Epithelial cell of proximal tubule (primary cell): ENCODE measurements at regions not wholly inside any gene's neighbourhood (a gene's known extent, or its start where the extent isn't known, plus 50 kb on each side); places are given as distances from the start of the nearest gene placed in this dataset.

Experiments used
- DNase-seq: peaks from one replicate; pipeline ENCODE4 v3.0.0-alpha.2; 2011; ENCODE audit warnings: low read depth
- H3K4me3 ChIP-seq: 2 replicates; pipeline ENCODE4 v1.5.1; 2011; ENCODE audit warnings: low read depth, mild to moderate bottlenecking, low read length
- TF ChIP-seq, protein P1 (sequence below): conservative IDR thresholded peaks from 2 replicates; pipeline ENCODE4 v1.5.1; 2012; ENCODE audit warnings: low read depth, mild to moderate bottlenecking, low read length

DNA sequence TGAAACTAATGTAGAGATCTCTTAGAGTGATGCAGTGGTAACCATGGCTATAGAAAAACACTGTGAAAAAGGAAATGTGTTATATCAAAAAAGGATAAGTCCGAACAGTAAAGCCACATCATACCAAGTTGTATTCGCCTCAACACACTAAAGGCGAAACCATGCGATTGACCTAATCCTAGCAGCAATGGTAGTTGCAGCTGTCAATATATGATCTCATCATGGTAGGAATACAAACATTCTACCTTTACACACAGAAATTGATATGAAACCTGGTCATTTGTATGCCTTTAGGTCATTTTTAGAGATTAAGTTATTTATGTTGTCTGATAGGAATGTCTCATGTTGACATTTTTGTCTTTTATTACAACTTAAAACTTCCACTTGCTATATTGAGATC, 271.9 kb downstream of the SLITRK6 start:
- no peak for DNase-seq
- no peak overlapping the region for H3K4me3 ChIP-seq
- TF ChIP-seq, protein P1, sequence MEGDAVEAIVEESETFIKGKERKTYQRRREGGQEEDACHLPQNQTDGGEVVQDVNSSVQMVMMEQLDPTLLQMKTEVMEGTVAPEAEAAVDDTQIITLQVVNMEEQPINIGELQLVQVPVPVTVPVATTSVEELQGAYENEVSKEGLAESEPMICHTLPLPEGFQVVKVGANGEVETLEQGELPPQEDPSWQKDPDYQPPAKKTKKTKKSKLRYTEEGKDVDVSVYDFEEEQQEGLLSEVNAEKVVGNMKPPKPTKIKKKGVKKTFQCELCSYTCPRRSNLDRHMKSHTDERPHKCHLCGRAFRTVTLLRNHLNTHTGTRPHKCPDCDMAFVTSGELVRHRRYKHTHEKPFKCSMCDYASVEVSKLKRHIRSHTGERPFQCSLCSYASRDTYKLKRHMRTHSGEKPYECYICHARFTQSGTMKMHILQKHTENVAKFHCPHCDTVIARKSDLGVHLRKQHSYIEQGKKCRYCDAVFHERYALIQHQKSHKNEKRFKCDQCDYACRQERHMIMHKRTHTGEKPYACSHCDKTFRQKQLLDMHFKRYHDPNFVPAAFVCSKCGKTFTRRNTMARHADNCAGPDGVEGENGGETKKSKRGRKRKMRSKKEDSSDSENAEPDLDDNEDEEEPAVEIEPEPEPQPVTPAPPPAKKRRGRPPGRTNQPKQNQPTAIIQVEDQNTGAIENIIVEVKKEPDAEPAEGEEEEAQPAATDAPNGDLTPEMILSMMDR = no peak

DNA sequence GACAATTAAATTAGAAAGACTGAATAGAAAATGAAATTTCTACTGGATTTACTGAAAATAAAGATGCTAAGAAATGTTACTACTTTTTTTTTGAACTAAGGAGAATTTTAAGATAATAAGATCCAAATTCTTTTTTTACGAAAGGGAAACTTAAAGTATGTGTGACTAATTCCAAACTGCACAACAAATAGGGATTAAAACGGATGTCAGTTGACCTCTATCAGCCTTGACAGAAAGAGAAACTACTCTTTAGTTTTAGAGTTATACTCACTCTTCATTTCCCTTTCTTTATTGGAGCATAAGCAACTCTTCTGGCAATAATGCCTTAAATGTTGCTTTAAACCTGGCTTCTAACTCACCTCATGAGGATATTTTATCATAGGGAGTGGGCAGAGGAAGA, 273.8 kb downstream of the SLITRK6 start:
- TF ChIP-seq, protein P1 = no peak

DNA sequence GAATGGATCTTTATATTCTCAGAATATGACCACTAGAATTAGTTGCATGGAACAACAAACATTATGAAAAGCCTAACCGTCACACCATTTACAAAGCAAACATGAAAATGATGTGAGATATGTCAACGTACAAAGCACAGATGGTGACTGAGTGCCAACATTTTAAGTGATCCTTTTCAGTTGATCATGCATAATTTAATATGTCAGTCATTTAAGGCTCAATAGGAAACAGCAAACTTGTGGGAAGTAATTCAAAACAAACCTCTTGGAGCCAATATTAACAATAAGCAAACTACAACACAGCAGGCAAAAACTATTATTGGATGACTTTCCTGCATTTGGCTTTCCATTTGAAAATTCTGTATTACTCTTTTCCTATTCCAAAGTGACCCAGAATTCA, 277.6 kb downstream of the SLITRK6 start:
- H3K4me3 ChIP-seq = no peak overlapping the region
- TF ChIP-seq, protein P1 = no peak
- no peak for DNase-seq

More for the DNA sequence above, 273.8 kb downstream of the SLITRK6 start:
- no peak for DNase-seq
- H3K4me3 ChIP-seq = no peak overlapping the region

DNA sequence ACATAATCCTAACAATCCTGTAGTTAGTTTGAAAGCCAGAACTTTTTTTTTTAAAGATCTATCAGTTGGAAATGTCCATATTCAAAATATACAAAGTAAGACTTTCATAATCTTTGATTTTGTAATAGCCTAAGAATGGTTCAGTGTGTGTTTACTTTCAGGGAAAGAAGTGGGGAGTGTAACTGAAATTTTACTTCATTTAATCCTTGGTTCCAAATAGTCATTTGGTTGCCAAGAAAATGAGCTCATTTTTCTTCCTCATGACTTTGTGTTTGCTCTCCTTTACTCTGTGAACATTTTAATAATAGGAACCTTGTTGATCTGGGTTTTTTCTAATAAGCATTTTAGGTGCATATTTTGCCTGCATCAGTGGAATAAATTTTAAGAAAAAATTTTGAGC, 278.8 kb downstream of the SLITRK6 start:
- DNase-seq = no peak
- no peak overlapping the region for H3K4me3 ChIP-seq
- TF ChIP-seq, protein P1 = no peak

DNA sequence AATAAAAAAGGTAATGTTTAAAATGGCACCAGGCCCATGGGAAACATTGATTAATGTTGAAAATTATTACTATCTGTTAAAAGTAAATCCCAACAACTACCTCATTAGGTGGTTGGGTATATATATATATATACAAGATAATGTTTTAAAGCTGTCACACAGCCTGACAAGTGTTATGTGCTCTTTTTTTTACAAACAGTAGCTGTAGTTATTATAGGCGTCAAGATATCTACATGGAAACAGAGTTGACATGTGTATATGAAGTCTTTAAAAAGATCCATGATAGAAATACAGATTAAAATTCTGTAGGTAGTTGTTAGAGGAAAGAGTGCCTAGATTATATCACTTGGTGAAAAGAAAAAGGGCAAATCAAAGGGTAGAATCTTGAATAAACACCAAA, 279.9 kb downstream of the SLITRK6 start:
- H3K4me3 ChIP-seq = no peak overlapping the region
- TF ChIP-seq, protein P1 = no peak
- no peak for DNase-seq

DNA sequence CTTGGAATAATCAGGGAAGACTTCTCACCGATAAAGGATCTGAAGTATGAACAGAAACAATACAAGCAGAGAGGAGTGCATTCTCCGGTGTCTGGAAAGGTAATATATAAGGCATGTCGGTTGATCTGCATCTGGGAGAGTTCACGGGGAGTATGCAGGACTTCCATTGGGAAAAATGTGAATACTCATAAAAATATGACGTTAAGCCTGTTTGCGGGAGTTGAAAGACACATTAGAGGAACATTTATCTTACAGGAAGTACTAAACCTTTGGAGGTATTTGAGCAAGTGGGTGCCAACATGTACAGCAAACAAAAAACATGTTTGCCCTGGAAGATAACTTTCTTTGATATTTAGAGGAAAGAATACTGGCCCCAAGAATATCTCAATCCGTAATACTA, 286.8 kb downstream of the SLITRK6 start:
- DNase-seq = no peak
- TF ChIP-seq, protein P1 = no peak
- H3K4me3 ChIP-seq = no peak overlapping the region

DNA sequence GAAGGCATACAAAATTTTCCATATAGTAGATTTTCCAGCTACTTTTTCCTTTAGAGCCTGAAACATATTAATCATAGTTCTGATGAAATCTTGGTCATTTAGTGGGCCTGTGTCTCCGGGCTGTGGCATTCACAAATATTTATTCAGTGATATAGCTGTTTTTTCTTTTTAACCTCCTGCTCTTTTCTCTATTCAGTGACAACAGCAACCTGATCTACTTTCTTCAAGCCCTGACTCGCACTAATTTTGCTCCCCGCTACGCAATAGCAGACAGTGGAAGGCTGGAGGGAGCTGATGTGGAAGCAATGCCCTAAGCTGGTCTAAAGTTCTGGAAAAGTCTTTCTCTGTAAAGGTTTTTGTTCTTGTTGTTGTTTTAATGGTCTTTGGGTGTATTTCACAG, 289.7 kb downstream of the SLITRK6 start:
- DNase-seq = no peak
- H3K4me3 ChIP-seq = no peak overlapping the region
- TF ChIP-seq, protein P1 = no peak
